ENCODE measurements at regions not wholly inside any gene's neighbourhood (a gene's known extent, or its start where the extent isn't known, plus 50 kb on each side); places are given as distances from the start of the nearest gene placed in this dataset.
"Not testable (repeated sequence)": the region's sequence is repeated elsewhere in the genome, so short reads cannot be mapped to it uniquely, and the experiment has no call there.

GRCh38 chr1:178607718-178608408 is 95.0 kb downstream of the TEX35 start (continued):
- TF ChIP-seq, protein P1, sequence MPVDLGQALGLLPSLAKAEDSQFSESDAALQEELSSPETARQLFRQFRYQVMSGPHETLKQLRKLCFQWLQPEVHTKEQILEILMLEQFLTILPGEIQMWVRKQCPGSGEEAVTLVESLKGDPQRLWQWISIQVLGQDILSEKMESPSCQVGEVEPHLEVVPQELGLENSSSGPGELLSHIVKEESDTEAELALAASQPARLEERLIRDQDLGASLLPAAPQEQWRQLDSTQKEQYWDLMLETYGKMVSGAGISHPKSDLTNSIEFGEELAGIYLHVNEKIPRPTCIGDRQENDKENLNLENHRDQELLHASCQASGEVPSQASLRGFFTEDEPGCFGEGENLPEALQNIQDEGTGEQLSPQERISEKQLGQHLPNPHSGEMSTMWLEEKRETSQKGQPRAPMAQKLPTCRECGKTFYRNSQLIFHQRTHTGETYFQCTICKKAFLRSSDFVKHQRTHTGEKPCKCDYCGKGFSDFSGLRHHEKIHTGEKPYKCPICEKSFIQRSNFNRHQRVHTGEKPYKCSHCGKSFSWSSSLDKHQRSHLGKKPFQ (tag by site-specific recombination; IDR thresholded peaks at IDR 0.05) = no peak
- no peak for TF ChIP-seq ZNF239 (tag by site-specific recombination; IDR thresholded peaks at IDR 0.05)

GRCh38 chr1:178609015-178609414 is 96.1 kb downstream of the TEX35 start:
- H3K36me3 ChIP-seq (ENCODE audit: control insufficient read depth in 2 of 2, insufficient read depth in 1 of 2, low read length in 2 of 2) = no peaks in the 10 kb centered on the region
- H3K27ac ChIP-seq (ENCODE audit: extremely low read depth, low read depth, low read length) = no peak overlapping the region
- ChIA-PET POLR2A (no interaction called here), CTCF (no interaction called here)
- H3K4me1 ChIP-seq (ENCODE audit: control insufficient read depth, insufficient read depth, low read length) = no peaks in the 10 kb centered on the region
- no peaks in the 10 kb centered on the region for H3K9me3 ChIP-seq (ENCODE audit: control insufficient read depth, insufficient read depth, low read depth, low read length)
- no peak for TF ChIP-seq ZNF2 (tag by site-specific recombination; IDR thresholded peaks at IDR 0.05)
- TF ChIP-seq ZBTB21 (tag by site-specific recombination; IDR thresholded peaks at IDR 0.05) = no peak
- no peak overlapping the region for H3K4me3 ChIP-seq (ENCODE audit: low read depth, low read length)

- not testable (repeated sequence) for H3K27ac ChIP-seq (ENCODE audit: extremely low read depth, low read depth, low read length); H3K4me1 ChIP-seq (ENCODE audit: control insufficient read depth, insufficient read depth, low read length)
- CTCF ChIA-PET = interaction anchor here (0.6 to 1.4 kb wide), 3 partner anchors 23 to 1850 kb away, joined by 4 to 5 read pairs (median 4); no protein-coding TSS in a partner anchor
Measured at GRCh38 chr1:178610690-178611410, 97.9 kb downstream of the TEX35 start.

DNA sequence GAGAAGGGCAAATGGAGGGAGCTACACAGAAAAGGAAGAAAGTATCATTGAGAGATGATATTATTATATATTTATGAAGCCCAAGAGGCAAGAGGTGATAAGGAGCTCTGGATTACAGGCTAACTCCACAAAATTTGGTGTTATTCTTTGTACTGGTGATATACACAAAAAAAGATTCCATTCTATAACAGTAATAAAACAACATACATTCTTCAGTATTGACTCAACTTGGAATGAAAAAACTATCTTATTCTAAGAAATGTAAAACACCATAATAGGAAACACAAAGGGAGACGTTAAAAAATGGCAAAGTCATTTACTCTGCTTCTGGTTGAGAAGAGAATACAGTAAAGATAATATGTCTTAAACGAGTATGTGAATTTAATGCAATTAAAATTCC is 99.4 kb downstream of the TEX35 start:
- no peaks in the 10 kb centered on the region for H3K36me3 ChIP-seq (ENCODE audit: control insufficient read depth in 2 of 2, insufficient read depth in 1 of 2, low read length in 2 of 2)
- no peak overlapping the region for H3K27ac ChIP-seq (ENCODE audit: extremely low read depth, low read depth, low read length)
- ChIA-PET POLR2A (no interaction called here), CTCF (interaction anchor here (0.6 to 1.4 kb wide), 4 partner anchors 14 to 178 kb away, joined by 3 to 5 read pairs (median 4); no protein-coding TSS in a partner anchor)
- H3K4me3 ChIP-seq (ENCODE audit: low read depth, low read length) = no peak overlapping the region
- H3K4me1 ChIP-seq (ENCODE audit: control insufficient read depth, insufficient read depth, low read length) = no peaks in the 10 kb centered on the region
- no peaks in the 10 kb centered on the region for H3K9me3 ChIP-seq (ENCODE audit: control insufficient read depth, insufficient read depth, low read depth, low read length)
- TF ChIP-seq, protein P2, sequence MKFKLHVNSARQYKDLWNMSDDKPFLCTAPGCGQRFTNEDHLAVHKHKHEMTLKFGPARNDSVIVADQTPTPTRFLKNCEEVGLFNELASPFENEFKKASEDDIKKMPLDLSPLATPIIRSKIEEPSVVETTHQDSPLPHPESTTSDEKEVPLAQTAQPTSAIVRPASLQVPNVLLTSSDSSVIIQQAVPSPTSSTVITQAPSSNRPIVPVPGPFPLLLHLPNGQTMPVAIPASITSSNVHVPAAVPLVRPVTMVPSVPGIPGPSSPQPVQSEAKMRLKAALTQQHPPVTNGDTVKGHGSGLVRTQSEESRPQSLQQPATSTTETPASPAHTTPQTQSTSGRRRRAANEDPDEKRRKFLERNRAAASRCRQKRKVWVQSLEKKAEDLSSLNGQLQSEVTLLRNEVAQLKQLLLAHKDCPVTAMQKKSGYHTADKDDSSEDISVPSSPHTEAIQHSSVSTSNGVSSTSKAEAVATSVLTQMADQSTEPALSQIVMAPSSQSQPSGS (tag by site-specific recombination; IDR thresholded peaks at IDR 0.05; ENCODE audit: low read depth) = no peak
- TF ChIP-seq ZNF266 (tag by site-specific recombination; IDR thresholded peaks at IDR 0.05; ENCODE audit: low read depth) = no peak
- TF ChIP-seq TSHZ1 (tag by site-specific recombination; IDR thresholded peaks at IDR 0.05; ENCODE audit: borderline replicate concordance) = no peak
- TF ChIP-seq ZNF843 (tag by site-specific recombination; IDR thresholded peaks at IDR 0.05) = no peak
- TF ChIP-seq, protein P3, sequence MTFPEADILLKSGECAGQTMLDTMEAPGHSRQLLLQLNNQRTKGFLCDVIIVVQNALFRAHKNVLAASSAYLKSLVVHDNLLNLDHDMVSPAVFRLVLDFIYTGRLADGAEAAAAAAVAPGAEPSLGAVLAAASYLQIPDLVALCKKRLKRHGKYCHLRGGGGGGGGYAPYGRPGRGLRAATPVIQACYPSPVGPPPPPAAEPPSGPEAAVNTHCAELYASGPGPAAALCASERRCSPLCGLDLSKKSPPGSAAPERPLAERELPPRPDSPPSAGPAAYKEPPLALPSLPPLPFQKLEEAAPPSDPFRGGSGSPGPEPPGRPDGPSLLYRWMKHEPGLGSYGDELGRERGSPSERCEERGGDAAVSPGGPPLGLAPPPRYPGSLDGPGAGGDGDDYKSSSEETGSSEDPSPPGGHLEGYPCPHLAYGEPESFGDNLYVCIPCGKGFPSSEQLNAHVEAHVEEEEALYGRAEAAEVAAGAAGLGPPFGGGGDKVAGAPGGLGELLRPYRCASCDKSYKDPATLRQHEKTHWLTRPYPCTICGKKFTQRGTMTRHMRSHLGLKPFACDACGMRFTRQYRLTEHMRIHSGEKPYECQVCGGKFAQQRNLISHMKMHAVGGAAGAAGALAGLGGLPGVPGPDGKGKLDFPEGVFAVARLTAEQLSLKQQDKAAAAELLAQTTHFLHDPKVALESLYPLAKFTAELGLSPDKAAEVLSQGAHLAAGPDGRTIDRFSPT (tag by site-specific recombination; IDR thresholded peaks at IDR 0.05) = no peak
- no peak for TF ChIP-seq EGR2 (tag by site-specific recombination; IDR thresholded peaks at IDR 0.05; ENCODE audit: low read depth)
- no peak for TF ChIP-seq ZNF302 (tag by site-specific recombination; IDR thresholded peaks at IDR 0.05; ENCODE audit: low read depth)
- no peak for TF ChIP-seq ZNF280D (tag by site-specific recombination; IDR thresholded peaks at IDR 0.05)
- TF ChIP-seq ZNF133 (tag by site-specific recombination; IDR thresholded peaks at IDR 0.05) = no peak
- TF ChIP-seq ZNF184 (tag by site-specific recombination; IDR thresholded peaks at IDR 0.05) = no peak
- TF ChIP-seq ZNF530 (tag by site-specific recombination; IDR thresholded peaks at IDR 0.05; ENCODE audit: low read depth) = no peak
- no peak for TF ChIP-seq ZFP69B (tag by site-specific recombination; IDR thresholded peaks at IDR 0.05)

More at GRCh38 chr1:178610690-178611410, 97.9 kb downstream of the TEX35 start:
- H3K4me3 ChIP-seq (ENCODE audit: low read depth, low read length); H3K36me3 ChIP-seq (ENCODE audit: control insufficient read depth in 2 of 2, insufficient read depth in 1 of 2, low read length in 2 of 2); H3K9me3 ChIP-seq (ENCODE audit: control insufficient read depth, insufficient read depth, low read depth, low read length); POLR2A ChIA-PET: not testable (repeated sequence)

Data from HEK293 (cell line).